Lung microvascular endothelial cell (primary cell): ENCODE measurements at regions not wholly inside any gene's neighbourhood (a gene's known extent, or its start where the extent isn't known, plus 50 kb on each side); places are given as distances from the start of the nearest gene placed in this dataset.

ENCODE experiments used
- DNase-seq, 2 donors: peaks; one replicate each; pipeline versions ENCODE4 v3.0.0 to v3.0.0-alpha.2; 2010; ENCODE audit warnings: low read depth in 2 of 2

- DNase-seq, result no peak
These were observed 59.6 kb downstream of the C3orf38 start for GRCh38 chr3:88209356-88209755.

DNA sequence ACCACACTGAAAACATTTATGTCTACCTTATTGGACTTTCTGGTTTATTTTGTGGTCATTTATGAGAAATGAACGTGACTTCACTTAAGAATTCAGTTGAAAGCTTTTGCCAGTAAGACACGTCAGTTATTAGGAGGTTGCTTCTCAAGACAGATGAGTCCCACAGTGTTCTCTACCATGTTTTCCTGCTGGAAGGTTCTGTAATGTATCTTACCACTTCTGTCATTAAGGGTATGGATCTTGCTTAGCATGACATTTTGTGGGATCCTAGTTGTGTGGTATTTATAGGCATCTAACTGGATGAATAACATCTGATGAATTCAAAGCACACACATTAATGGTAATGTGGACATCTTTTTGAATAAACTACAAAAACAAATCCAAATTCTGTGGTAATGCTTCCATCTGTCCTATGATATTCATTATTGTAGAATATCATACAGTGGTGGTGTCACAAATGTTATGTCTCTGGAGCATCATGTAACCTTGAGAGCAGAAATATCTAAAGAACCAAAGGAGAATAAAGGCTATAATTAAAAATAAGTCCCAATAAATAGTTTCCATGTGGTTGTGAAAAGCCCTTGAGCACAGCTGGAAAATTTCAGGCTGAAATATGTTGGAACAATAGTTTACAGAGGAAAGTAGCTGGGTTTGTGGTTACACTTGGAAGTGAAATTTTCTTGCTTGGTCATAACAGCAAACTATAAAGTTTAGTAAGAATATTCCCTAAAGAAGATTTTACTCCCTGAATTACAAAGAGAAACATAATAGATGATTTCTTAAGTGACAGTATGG, 61.5 kb downstream of the C3orf38 start:
- no peak for DNase-seq

- DNase-seq, result peak; percentile 9 to 31
These were observed 69.5 kb downstream of the C3orf38 start for GRCh38 chr3:88219138-88219792.

DNA sequence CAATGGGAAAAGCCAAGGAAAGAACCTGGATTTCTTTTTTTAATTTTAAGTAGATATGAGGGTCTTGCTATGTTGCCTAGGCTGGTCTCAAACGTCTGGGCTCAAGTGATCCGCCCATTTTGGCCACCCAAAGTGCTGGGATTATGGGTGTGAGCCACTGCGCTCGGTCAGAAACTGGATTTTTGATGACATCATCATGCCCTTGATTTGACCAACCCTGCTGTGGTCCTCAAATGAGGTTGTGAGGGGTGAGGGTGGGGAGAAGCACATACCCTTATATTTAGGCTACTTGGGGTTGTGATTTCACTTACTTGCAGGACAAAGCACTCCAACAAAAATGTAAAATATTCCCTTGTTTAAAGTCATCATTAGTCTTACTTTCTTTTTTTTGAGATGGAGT, 70.4 kb downstream of the C3orf38 start:
- DNase-seq, result no peak

GRCh38 chr3:88221726-88222125, 72.0 kb downstream of the C3orf38 start:
- no peak for DNase-seq

DNA sequence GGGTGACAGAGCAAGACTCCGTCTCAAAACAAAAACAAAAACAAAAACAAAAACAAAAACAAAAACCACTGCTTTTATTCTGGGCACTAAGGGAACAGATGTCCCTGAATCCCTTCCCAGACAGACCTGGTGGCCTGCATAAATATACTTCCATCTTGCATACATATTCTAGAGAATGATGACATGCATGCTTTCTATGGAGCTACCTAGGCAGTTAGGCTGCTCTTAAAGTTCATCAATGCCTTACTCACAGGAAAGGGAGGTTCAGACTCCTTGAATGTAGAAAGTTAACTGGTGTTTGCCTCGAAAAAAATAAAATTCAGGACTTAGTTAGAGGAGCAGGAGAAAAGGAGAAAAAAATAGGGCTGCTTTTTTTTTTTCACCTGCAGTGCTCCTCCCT, 72.6 kb downstream of the C3orf38 start:
- DNase-seq, result no peak

DNA sequence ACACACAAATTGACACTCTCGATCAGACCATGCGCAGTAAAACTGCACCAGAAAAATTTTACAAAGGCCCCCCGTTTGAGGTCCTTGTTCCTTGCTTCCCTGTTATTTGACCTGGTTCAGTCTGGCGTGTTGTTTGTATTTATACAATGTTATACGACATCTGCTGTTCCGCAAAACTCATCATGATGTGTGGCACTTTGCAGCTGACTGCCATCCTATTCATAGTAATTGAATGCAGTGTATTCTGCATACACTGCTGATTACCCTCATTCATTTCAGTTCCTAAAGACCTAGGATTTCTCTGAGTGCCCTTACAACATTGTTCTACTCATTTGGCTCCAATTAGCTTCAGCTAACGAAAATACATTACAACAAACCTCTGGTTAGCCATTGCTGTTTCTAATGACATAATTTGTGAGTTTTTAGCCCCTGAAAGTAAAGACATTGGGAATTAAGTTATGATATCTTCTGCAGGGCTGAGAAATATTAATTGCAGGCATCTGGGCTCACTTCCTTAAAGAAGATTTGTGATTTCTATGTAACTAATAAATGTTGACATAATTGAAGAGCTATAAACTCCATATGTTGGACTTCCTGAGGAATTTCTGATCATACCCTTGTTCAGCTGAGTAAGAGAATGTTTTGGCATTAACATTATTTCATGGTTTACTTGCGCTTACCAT, 75.7 kb downstream of the C3orf38 start:
- DNase-seq, result no peak

GRCh38 chr3:88226910-88227309, 77.2 kb downstream of the C3orf38 start:
- DNase-seq, result no peak

DNA sequence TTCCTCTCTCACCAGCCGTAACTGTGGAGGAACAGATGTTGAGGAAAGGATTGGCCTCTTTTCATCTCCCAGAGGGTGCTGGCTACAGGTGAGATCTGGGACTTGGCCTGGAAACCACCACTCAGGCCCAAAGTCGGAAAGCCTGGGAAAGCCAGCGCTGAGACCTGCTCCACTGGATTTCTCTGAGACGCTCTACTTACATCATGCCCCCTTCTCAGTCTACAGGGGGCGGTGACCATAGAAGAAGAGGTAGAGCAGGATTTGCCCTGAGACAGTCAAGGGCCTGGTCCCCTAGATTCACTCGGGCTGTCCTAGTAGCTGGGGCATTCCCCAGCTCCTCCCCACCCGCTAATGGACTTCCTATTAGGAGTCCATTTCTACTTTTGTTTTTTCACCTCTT, 80.9 kb downstream of the C3orf38 start:
- no peak for DNase-seq

GRCh38 chr3:88231207-88231606, 81.4 kb downstream of the C3orf38 start:
- no peak for DNase-seq

GRCh38 chr3:88231632-88232031, 81.9 kb downstream of the C3orf38 start:
- DNase-seq, result no peak

GRCh38 chr3:88235102-88235501, 85.3 kb downstream of the C3orf38 start:
- DNase-seq, result no peak

DNA sequence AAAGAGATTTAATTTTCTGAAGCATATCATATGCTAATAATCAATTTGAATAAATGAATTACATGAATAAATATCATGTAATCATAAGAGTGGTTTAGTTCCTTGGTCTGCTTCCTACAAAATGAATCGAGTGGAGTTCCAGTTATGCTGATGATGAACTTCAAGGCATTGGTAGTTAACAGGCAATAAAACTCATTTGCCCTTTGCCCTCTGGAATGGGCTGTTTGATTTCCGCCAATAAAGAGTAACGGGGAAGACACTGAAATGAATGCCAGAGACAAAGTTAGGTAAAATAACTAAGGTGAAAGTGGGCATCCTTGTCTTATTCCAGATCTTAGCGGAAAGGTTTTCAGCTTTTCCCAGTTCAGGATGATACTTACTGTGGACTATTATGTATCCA, 90.1 kb downstream of the C3orf38 start:
- no peak for DNase-seq

GRCh38 chr3:88248658-88249057, 98.9 kb downstream of the C3orf38 start:
- no peak for DNase-seq

- no peak for DNase-seq
These were observed 109.3 kb downstream of the C3orf38 start for GRCh38 chr3:88259045-88259444.

DNA sequence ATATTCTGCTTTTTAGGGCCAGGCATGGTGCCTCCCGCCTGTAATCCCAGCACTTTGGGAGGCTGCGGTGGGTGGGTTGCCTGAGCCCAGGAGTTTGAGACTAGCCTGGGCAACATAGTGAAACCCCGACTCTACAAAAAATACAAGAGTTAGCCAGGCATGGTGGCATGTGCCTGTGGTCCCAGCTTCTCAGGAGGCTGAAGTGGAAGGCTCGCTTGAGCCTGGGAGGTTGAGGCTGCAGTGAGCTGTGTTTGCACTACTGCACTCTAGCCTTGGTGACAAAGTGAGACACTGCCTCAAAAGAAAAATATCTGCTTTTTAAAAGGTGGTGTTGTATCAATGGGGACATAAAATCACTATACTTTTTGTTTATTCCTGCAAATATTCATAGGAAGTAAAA, 112.8 kb downstream of the C3orf38 start:
- no peak for DNase-seq

DNA sequence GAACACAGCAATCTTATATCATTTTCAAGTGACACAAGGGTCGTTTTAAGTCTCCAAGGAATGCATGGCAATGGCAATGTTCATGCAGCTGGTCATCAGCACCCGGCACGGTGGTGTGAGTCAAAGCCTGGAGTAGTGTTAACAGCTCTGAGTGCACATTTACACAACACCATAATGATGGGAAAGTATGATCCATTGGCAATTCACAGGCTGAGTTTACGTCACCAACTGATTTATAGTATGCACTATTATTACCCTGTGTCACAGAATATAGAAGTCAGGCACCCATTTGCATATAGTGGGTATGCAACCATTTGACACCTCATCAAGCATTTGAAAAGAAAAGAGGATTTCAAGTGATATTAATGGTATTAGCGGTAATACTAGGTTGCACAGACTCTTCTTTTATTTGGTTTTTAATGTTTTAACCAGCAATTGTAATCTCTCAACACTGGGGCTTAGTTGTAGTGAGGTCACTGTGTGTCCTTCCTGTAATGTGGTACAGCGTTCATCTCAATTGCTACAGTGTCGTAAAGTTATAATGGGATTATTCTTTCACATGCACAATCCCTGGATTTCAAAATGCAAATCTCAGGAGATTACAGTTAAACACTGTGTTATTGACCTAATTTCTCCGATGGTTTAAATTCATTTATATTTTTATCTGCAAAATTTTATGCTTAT, 113.8 kb downstream of the C3orf38 start:
- no peak for DNase-seq

- no peak for DNase-seq
These were observed 117.7 kb downstream of the C3orf38 start for GRCh38 chr3:88267441-88267840.

DNA sequence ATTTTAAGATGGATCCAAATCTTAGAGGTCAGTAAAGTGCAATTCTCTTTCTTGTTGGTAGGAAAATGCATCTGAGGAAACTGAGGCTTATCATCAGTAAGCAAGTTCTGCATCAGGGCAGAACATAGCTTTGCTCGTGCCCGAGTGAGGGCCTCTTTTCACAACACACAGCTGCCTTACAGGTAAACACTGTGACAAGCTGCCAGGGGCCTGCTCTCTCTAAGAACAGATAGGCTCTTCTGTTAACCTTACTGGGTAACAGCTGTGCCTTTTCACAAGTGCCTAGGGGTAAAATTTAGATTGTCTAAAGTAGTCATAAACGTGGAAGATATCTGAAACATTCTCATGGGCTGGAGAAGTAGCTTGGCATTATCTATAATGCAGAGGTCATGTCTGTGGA, 118.1 kb downstream of the C3orf38 start:
- DNase-seq, result no peak

DNA sequence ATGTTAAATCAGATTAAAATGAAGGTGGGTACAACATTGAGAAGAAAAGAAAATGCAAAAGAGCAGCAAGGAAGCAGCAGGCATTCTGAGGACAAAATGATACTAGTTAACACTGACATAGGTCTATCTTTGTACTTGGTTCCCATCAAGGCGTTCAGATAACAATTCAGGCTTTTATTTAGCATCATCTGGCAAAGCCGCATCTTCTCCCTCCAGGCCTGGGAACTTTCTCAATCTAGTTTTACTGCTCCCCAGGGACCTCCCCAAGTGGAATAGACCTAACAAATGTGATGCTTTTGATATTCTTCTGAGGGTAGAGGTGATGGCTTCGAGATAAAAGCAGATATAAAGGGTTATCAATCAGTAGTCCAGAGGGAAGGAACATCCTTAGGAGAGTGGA, 130.6 kb downstream of the C3orf38 start:
- DNase-seq, result no peak

DNA sequence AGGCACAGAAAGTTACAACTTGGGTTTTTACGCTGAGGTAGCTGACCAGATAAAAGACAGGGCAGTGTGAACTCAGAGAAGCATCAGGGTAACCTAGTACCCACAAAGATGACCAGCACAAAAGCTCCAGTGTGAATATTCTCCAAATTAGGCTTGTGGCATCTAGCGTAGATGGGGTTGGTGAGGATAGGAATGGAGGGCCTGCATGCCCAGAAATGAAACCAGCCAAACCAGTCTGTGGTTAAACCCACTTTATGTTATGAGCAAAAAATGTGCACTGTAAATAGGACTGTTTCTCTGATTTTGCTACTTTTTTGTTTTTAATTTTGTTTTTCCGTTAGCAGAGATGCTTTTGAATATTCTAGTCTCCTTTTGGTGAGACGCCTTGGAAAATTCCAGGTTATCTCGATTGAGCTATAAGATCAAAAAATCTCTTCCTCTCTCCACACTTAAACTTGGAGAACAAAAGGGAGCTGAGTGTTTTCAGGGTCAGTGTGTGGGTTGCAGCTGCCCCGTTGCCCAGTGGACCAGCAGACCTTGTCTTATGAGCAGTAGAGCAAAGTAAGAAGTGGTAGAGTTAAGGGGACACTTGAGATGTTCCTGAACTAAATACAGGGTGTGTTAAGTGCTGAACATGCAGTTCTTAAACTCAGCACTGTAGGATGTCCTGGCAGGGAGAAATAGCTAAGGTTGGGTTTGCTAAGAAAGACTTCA, 132.9 kb downstream of the C3orf38 start:
- DNase-seq, result no peak

GRCh38 chr3:88283242-88283592, 133.5 kb downstream of the C3orf38 start:
- no peak for DNase-seq
